Ishikawa (cell line): ENCODE measurements at regions not wholly inside any gene's neighbourhood (a gene's known extent, or its start where the extent isn't known, plus 50 kb on each side); places are given as distances from the start of the nearest gene placed in this dataset.

Source experiments
- CEBPB ChIP-seq: IDR thresholded peaks from 2 replicates; pipeline ENCODE4 v1.6.1; 2012
- CREB1 ChIP-seq: IDR thresholded peaks from 2 replicates; pipeline ENCODE4 v1.6.1; 2012; ENCODE audit warnings: low read depth
- EGR1 ChIP-seq: IDR thresholded peaks from 2 replicates; pipeline ENCODE4 v1.6.1; 2012
- EP300 ChIP-seq: IDR thresholded peaks from 2 replicates; pipeline ENCODE4 v1.6.1; 2012; ENCODE audit warnings: borderline replicate concordance
- FOXM1 ChIP-seq: IDR thresholded peaks from 2 replicates; pipeline ENCODE4 v1.6.1; 2012; ENCODE audit warnings: low read depth, borderline replicate concordance
- NFIC ChIP-seq: IDR thresholded peaks from 2 replicates; pipeline ENCODE4 v1.6.1; 2012
- RAD21 ChIP-seq: IDR thresholded peaks from 2 replicates; pipeline ENCODE4 v1.6.1; 2012; ENCODE audit warnings: low read depth
- TAF1 ChIP-seq: IDR thresholded peaks from 2 replicates; pipeline ENCODE4 v1.6.1; 2012; ENCODE audit warnings: low read depth, mild to moderate bottlenecking
- TCF12 ChIP-seq: IDR thresholded peaks from 2 replicates; pipeline ENCODE4 v1.6.1; 2012; ENCODE audit warnings: low read depth
- TEAD4 ChIP-seq: IDR thresholded peaks from 2 replicates; pipeline ENCODE4 v1.6.1; 2012
- YY1 ChIP-seq: IDR thresholded peaks from 2 replicates; pipeline ENCODE4 v1.6.1; 2012; ENCODE audit warnings: low read depth
- ZBTB7A ChIP-seq: IDR thresholded peaks from 2 replicates; pipeline ENCODE4 v1.6.1; 2012; ENCODE audit warnings: low read depth
- TF ChIP-seq, protein P1 (sequence below): IDR thresholded peaks from 2 replicates; pipeline ENCODE4 v1.6.1; 2012
- TF ChIP-seq, protein P2 (sequence below): IDR thresholded peaks from 2 replicates; pipeline ENCODE4 v1.6.1; 2012
- TF ChIP-seq, protein P3 (sequence below): IDR thresholded peaks from 2 replicates; pipeline ENCODE4 v1.6.1; 2012; ENCODE audit warnings: low read depth, mild to moderate bottlenecking

DNA sequence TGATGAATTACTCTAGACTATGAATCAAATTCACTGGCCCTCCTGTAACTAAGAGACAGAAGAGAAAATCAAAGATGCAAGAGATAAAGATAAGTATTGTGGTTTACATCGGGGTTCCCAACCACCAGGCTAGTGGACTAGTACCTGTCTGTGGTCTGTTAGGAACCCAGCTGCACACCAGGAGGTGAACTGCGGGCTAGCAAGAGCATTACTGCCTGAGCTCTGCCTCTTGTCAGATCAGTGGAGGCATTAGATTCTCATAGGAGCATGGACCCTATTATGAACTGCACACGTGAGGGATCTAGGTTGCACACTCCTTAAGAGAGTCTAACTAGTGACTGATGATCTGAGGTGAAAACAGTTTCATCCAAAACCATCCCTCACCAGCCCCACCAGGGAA lies 58.9 kb upstream of the DUSP10 start:
- TF ChIP-seq EP300 (no peak), ZBTB7A (no peak), TCF12 (no peak), TAF1 (no peak), EGR1 (no peak), RAD21 (no peak), CEBPB (no peak), FOXM1 (no peak), TEAD4 (no peak), NFIC (no peak), YY1 (no peak), CREB1 (no peak)
- TF ChIP-seq, protein P1, sequence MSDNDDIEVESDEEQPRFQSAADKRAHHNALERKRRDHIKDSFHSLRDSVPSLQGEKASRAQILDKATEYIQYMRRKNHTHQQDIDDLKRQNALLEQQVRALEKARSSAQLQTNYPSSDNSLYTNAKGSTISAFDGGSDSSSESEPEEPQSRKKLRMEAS, result no peak
- TF ChIP-seq, protein P2, sequence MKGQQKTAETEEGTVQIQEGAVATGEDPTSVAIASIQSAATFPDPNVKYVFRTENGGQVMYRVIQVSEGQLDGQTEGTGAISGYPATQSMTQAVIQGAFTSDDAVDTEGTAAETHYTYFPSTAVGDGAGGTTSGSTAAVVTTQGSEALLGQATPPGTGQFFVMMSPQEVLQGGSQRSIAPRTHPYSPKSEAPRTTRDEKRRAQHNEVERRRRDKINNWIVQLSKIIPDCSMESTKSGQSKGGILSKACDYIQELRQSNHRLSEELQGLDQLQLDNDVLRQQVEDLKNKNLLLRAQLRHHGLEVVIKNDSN, result no peak
- TF ChIP-seq, protein P3, sequence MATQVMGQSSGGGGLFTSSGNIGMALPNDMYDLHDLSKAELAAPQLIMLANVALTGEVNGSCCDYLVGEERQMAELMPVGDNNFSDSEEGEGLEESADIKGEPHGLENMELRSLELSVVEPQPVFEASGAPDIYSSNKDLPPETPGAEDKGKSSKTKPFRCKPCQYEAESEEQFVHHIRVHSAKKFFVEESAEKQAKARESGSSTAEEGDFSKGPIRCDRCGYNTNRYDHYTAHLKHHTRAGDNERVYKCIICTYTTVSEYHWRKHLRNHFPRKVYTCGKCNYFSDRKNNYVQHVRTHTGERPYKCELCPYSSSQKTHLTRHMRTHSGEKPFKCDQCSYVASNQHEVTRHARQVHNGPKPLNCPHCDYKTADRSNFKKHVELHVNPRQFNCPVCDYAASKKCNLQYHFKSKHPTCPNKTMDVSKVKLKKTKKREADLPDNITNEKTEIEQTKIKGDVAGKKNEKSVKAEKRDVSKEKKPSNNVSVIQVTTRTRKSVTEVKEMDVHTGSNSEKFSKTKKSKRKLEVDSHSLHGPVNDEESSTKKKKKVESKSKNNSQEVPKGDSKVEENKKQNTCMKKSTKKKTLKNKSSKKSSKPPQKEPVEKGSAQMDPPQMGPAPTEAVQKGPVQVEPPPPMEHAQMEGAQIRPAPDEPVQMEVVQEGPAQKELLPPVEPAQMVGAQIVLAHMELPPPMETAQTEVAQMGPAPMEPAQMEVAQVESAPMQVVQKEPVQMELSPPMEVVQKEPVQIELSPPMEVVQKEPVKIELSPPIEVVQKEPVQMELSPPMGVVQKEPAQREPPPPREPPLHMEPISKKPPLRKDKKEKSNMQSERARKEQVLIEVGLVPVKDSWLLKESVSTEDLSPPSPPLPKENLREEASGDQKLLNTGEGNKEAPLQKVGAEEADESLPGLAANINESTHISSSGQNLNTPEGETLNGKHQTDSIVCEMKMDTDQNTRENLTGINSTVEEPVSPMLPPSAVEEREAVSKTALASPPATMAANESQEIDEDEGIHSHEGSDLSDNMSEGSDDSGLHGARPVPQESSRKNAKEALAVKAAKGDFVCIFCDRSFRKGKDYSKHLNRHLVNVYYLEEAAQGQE, result no peak

DNA sequence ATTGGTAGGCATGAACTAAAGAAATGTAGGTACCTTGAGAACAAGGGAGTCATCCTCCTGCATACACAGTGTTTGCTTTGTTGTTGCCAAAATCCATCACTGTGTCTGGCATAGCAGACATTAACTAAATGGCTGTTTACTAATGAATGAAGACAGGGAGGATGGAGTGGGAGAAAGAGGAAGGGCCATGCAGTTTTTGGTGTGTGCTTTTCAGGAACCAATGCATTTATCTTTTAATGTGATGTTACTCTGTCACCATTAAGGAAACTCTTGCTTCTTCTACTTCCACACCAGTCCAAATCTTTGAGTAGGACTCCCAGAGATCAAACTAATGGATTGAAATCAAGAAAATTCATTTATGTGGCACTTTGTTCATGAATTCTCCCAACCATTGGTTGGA lies 55.6 kb upstream of the DUSP10 start:
- TF ChIP-seq TAF1, result no peak
- no peak for TF ChIP-seq YY1
- no peak for TF ChIP-seq CREB1
- no peak for TF ChIP-seq EGR1
- no peak for TF ChIP-seq TEAD4
- TF ChIP-seq NFIC, result no peak
- TF ChIP-seq FOXM1, result no peak
- TF ChIP-seq, protein P1, result no peak
- no peak for TF ChIP-seq TCF12
- TF ChIP-seq CEBPB, result no peak
- TF ChIP-seq EP300, result no peak
- TF ChIP-seq RAD21, result no peak
- TF ChIP-seq ZBTB7A, result no peak
- TF ChIP-seq, protein P2, result no peak
- TF ChIP-seq, protein P3, result no peak

DNA sequence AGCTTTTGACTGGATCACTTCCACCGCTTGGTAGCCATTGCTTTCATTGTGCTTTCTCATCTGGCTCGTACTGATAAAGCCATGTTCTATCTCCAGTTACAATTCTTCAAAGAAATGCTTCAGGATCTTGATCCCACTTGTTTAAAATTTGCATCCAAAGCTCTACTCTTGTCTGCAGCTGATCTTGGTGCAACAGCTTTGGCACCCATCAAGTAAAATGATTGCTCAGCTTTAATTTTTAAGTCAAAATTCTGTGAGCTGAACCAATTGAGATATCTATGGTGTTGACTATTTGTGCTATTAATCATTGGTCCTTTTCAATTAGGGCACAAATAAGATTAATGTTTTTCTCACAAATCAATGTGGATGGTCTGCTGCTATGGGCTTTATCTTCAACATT lies 54.8 kb upstream of the DUSP10 start:
- TF ChIP-seq EGR1, result no peak

DNA sequence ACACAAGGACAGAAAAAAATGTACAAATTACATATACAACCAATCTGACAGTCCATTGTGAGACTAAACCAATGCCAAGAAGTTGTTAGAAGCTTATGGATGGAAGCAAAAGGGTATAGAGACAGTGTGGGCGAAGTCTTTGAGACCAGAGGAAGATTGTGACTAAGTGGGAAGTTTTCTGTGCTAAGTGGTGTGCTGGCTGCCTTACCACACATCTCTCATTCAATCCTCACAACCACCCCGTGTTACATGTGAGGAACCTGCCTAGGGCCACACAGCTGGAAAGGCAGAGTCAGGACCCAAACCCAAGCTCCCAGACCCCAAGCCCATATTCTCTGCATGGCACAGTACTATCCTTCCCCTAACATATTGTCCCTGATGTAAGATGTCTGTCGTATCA lies 53.5 kb upstream of the DUSP10 start:
- TF ChIP-seq, protein P3, result no peak
- TF ChIP-seq NFIC (no peak), FOXM1 (no peak), ZBTB7A (no peak), RAD21 (no peak), TAF1 (no peak), TCF12 (no peak), CREB1 (no peak), EP300 (no peak)

DNA sequence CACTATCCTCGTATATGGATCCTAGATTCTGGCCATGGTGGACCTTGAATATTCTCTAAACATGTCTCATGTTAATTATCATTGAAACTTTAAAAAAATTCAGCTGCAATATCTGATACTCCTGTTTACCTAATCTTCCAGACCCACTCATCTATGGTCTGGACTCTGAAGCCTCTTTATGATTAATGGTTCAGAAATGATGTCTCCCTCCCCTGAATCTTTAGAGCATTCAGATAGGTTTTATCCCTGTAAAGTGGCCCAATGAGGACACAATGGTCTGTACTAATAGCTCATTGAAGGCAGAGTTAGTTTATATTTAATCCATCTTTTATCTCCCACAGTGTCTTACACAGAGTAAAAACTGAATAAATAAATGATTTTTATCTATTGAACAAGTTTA lies 53.0 kb upstream of the DUSP10 start:
- TF ChIP-seq, protein P1, result no peak
- TF ChIP-seq CREB1 (no peak), FOXM1 (no peak)
